Esophagus squamous epithelium (tissue), 5 donors: ENCODE measurements at regions not wholly inside any gene's neighbourhood (a gene's known extent, or its start where the extent isn't known, plus 50 kb on each side); places are given as distances from the start of the nearest gene placed in this dataset.
"Not testable (repeated sequence)": the region's sequence is repeated elsewhere in the genome, so short reads cannot be mapped to it uniquely, and the experiment has no call there.

Experiments
- DNase-seq: peaks from one replicate; lab custom pipeline; 2025; lab: John Stamatoyannopoulos, UW
- H3K27ac ChIP-seq, 4 donors: fragments of 200-600 bp; sonication (generic); one replicate each; pipeline ENCODE4 v1.5.1; 2016 to 2019; ENCODE audit warnings: mild to moderate bottlenecking in 1 of 4
- H3K27me3 ChIP-seq, 4 donors: fragments of 200-600 bp; sonication (generic); 1 replicate in 3 of 4; 2 replicates in 1 of 4; pipeline versions ENCODE4 v1.5.1 to v1.6.0; 2017 to 2021; ENCODE audit warnings: antibody characterized with exemption in 1 of 4
- H3K36me3 ChIP-seq, 3 donors: fragments of 200-600 bp; sonication (generic); one replicate each; pipeline ENCODE4 v1.5.1; 2016 to 2019
- H3K4me1 ChIP-seq, 3 donors: fragments of 200-600 bp; sonication (generic); one replicate each; pipeline ENCODE4 v1.5.1; 2017 to 2019
- H3K4me3 ChIP-seq, 4 donors: fragments of 200-600 bp; sonication (generic); 1 replicate in 3 of 4; 2 replicates in 1 of 4; pipeline ENCODE4 v1.5.1; 2016 to 2019; ENCODE audit warnings: mild to moderate bottlenecking in 2 of 4, moderate library complexity in 1 of 4
- H3K9me3 ChIP-seq, 3 donors: fragments of 200-600 bp; sonication (generic); one replicate each; pipeline ENCODE4 v1.5.1; 2016 to 2019
- CTCF ChIP-seq, 6 experiments: fragments of 450-650 bp in 4 of 6; fragments of 200-600 bp in 2 of 6; sonication (generic) in 2 of 6; IDR thresholded peaks; one replicate each; pipeline ENCODE4 v1.5.1; 2016 to 2019; ENCODE audit warnings: antibody characterized with exemption in 6 of 6, mild to moderate bottlenecking in 4 of 6, moderate library complexity in 4 of 6
- POLR2A ChIP-seq, 4 donors: fragments of 450-650 bp; IDR thresholded peaks; one replicate each; pipeline ENCODE4 v1.6.1; 2017; ENCODE audit warnings: antibody characterized with exemption in 4 of 4, mild to moderate bottlenecking in 4 of 4, moderate library complexity in 3 of 4
- WGBS, 2 donors: methylation state at CpG; one replicate each; pipeline ENCODE4 v1.1.5; 2018; 5-methylcytosine and 5-hydroxymethylcytosine counted together
- intact Hi-C: fragments of 100-400 bp; cut with DNase I; formaldehyde crosslinking; loops from one replicate; pipeline ENCODE4 v1.15.0; 2022
- donor health status: DM: yes; HTN: yes; CAD: no.

- intact Hi-C loops = no loop called here
- DNase-seq = no peak
- Histone ChIP-seq H3K9me3 (no peaks in the 10 kb centered on the region), H3K4me1 (no peaks in the 10 kb centered on the region), H3K36me3 (no peaks in the 10 kb centered on the region), H3K27ac (no peak overlapping the region), H3K27me3 (no peaks in the 10 kb centered on the region), H3K4me3 (no peak overlapping the region)
- TF ChIP-seq CTCF (IDR thresholded peaks at IDR 0.05) = no peak
- TF ChIP-seq POLR2A (IDR thresholded peaks at IDR 0.05) = no peak
These were observed 1226.0 kb downstream of the CDH8 start for GRCh38 chr16:60810250-60810649.

- H3K9me3 ChIP-seq = no peaks in the 10 kb centered on the region
- no peak overlapping the region for H3K4me3 ChIP-seq
- H3K36me3 ChIP-seq = no peaks in the 10 kb centered on the region
- TF ChIP-seq CTCF (IDR thresholded peaks at IDR 0.05) (no peak), POLR2A (IDR thresholded peaks at IDR 0.05) (no peak)
- no peak overlapping the region for H3K27ac ChIP-seq
- no peaks in the 10 kb centered on the region for H3K4me1 ChIP-seq
- no peak for DNase-seq
- WGBS, 2 donors = 43 to 44% methylated on average over 2 of the region's 2 CpGs
- intact Hi-C loops = no loop called here
- H3K27me3 ChIP-seq = no peaks in the 10 kb centered on the region
These were observed 1243.8 kb downstream of the CDH8 start for GRCh38 chr16:60792437-60792836.

- TF ChIP-seq CTCF (IDR thresholded peaks at IDR 0.05) (no peak), POLR2A (IDR thresholded peaks at IDR 0.05) (no peak)
- no peak for DNase-seq
- Histone ChIP-seq H3K4me3 (no peak overlapping the region), H3K36me3 (no peaks in the 10 kb centered on the region), H3K4me1 (no peaks in the 10 kb centered on the region), H3K9me3 (no peaks in the 10 kb centered on the region), H3K27me3 (no peaks in the 10 kb centered on the region), H3K27ac (no peak overlapping the region)
- intact Hi-C loops = no loop called here
These were observed 1247.6 kb downstream of the CDH8 start for GRCh38 chr16:60788631-60789030.

GRCh38 chr16:60776281-60776680 is 1260.0 kb downstream of the CDH8 start:
- intact Hi-C loops = no loop called here

GRCh38 chr16:60771138-60771537 is 1265.1 kb downstream of the CDH8 start:
- H3K4me3 ChIP-seq = no peak overlapping the region
- no peak overlapping the region for H3K27ac ChIP-seq
- no peaks in the 10 kb centered on the region for H3K27me3 ChIP-seq
- intact Hi-C loops = no loop called here
- H3K9me3 ChIP-seq = peaks cover 0 to 13% (median 0%) of the 10 kb centered on the region in 3 donors
- H3K4me1 ChIP-seq = no peaks in the 10 kb centered on the region
- DNase-seq = no peak
- TF ChIP-seq CTCF (IDR thresholded peaks at IDR 0.05) (no peak), POLR2A (IDR thresholded peaks at IDR 0.05) (no peak)
- WGBS, 2 donors = 73 to 79% methylated on average over 2 to 4 of the region's 4 CpGs
- H3K36me3 ChIP-seq = no peaks in the 10 kb centered on the region

More at GRCh38 chr16:60776281-60776680, 1260.0 kb downstream of the CDH8 start:
- Histone ChIP-seq H3K36me3 (no peaks in the 10 kb centered on the region), H3K27me3 (no peaks in the 10 kb centered on the region), H3K4me3 (no peak overlapping the region), H3K4me1 (no peaks in the 10 kb centered on the region), H3K9me3 (peaks cover 0 to 8% (median 0%) of the 10 kb centered on the region in 3 donors), H3K27ac (no peak overlapping the region)
- TF ChIP-seq CTCF (IDR thresholded peaks at IDR 0.05) (no peak), POLR2A (IDR thresholded peaks at IDR 0.05) (no peak)
- DNase-seq = no peak
- 74 to 76% methylated on average over 3 of the region's 3 CpGs for WGBS, 2 donors

- H3K27me3 ChIP-seq, DNase-seq, intact Hi-C loops, H3K4me1 ChIP-seq, H3K4me3 ChIP-seq, H3K36me3 ChIP-seq, H3K27ac ChIP-seq: not testable (repeated sequence)
- H3K9me3 ChIP-seq = peaks cover 0 to 13% (median 0%) of the 10 kb centered on the region in 3 donors
These were observed 1265.9 kb downstream of the CDH8 start for GRCh38 chr16:60770384-60770783.
